CD8-positive, alpha-beta memory T cell (primary cell): ENCODE measurements at regions not wholly inside any gene's neighbourhood (a gene's known extent, or its start where the extent isn't known, plus 50 kb on each side); places are given as distances from the start of the nearest gene placed in this dataset.
"Not testable (repeated sequence)": the region's sequence is repeated elsewhere in the genome, so short reads cannot be mapped to it uniquely, and the experiment has no call there.

ENCODE experiments used
- CTCF ChIA-PET: fragments of 350-600 bp; sonication (Branson Sonifier 250); formaldehyde crosslinking; loops from one replicate; lab custom pipeline; 2021; ENCODE audit warnings: antibody characterized with exemption; lab: Charles Lee
- POLR2A ChIA-PET: fragments of 350-600 bp; sonication (Branson Sonifier 250); formaldehyde crosslinking; loops from one replicate; lab custom pipeline; 2021; ENCODE audit warnings: antibody characterized with exemption; lab: Charles Lee
- DNase-seq, 5 donors: peaks; one replicate each; pipeline versions ENCODE4 v3.0.0 to v3.0.0-alpha.2; 2020 to 2022; ENCODE audit warnings: mixed read lengths in 1 of 5
- H3K27ac ChIP-seq: one replicate; pipeline ENCODE4 v1.7.0; 2013; ENCODE audit warnings: low read depth, mild to moderate bottlenecking, low read length, moderate library complexity
- H3K27me3 ChIP-seq: 2 replicates; pipeline ENCODE4 v1.7.0; 2013; ENCODE audit warnings: low read length, mild to moderate bottlenecking; ENCODE audit not compliant: insufficient read depth, poor library complexity, severe bottlenecking
- H3K36me3 ChIP-seq: 2 replicates; pipeline ENCODE4 v1.7.0; 2013; ENCODE audit warnings: mild to moderate bottlenecking, low read length, moderate library complexity; ENCODE audit not compliant: insufficient read depth
- H3K4me1 ChIP-seq: 2 replicates; pipeline ENCODE4 v1.7.0; 2013; ENCODE audit warnings: mild to moderate bottlenecking, low read length, moderate library complexity; ENCODE audit not compliant: insufficient read depth
- H3K4me3 ChIP-seq: 2 replicates; pipeline ENCODE4 v1.7.0; 2013; ENCODE audit warnings: mild to moderate bottlenecking, low read length
- H3K9me3 ChIP-seq: 2 replicates; pipeline ENCODE4 v1.7.0; 2013; ENCODE audit warnings: mild to moderate bottlenecking, low read length
- H3K27ac Mint-ChIP-seq, 8 donors: one replicate each; pipeline ENCODE4 v1.8.0; 2020 to 2021; ENCODE audit warnings: mixed read lengths in 8 of 8, mild to moderate bottlenecking in 6 of 8, inconsistent platforms in 3 of 8, moderate library complexity in 3 of 8
- H3K27me3 Mint-ChIP-seq, 2 donors: one replicate each; pipeline ENCODE4 v1.8.0; 2020 to 2021; ENCODE audit warnings: mixed read lengths in 2 of 2, mild to moderate bottlenecking in 1 of 2, moderate library complexity in 1 of 2
- H3K36me3 Mint-ChIP-seq, 3 donors: one replicate each; pipeline ENCODE4 v1.8.0; 2020 to 2021; ENCODE audit warnings: mixed read lengths in 3 of 3, inconsistent platforms in 1 of 3, mild to moderate bottlenecking in 1 of 3
- H3K4me1 Mint-ChIP-seq, 3 donors: one replicate each; pipeline ENCODE4 v1.8.0; 2020 to 2021; ENCODE audit warnings: mixed read lengths in 3 of 3, inconsistent platforms in 1 of 3, mild to moderate bottlenecking in 1 of 3
- H3K4me3 Mint-ChIP-seq, 7 donors: one replicate each; pipeline ENCODE4 v1.8.0; 2020 to 2021; ENCODE audit warnings: mixed read lengths in 7 of 7, mild to moderate bottlenecking in 6 of 7, moderate library complexity in 4 of 7, inconsistent platforms in 2 of 7
- H3K9me3 Mint-ChIP-seq, 5 donors: one replicate each; pipeline ENCODE4 v1.8.0; 2020 to 2022; ENCODE audit warnings: mixed read lengths in 5 of 5, mild to moderate bottlenecking in 3 of 5, moderate library complexity in 2 of 5, inconsistent platforms in 1 of 5

DNA sequence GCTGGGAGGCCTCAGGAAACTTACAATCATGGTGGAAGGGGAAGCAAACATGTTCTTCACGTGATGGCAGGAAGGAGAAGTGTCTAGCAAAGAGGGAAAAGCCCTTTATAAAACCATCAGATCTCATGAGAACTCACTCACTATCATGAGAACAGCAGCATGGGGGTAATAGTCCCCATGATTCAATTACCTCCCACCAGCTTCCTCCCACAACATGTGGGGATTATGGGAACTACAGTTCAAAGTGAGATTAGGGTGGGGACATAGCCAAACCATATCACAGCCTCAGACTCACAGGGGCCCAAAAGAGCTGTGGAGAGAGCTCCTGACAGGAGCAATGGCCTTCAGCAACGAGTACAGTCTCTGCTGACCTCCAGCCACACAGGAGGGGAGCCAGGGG, 151.4 kb downstream of the GXYLT1 start:
- CTCF ChIA-PET, result no interaction called here

DNA sequence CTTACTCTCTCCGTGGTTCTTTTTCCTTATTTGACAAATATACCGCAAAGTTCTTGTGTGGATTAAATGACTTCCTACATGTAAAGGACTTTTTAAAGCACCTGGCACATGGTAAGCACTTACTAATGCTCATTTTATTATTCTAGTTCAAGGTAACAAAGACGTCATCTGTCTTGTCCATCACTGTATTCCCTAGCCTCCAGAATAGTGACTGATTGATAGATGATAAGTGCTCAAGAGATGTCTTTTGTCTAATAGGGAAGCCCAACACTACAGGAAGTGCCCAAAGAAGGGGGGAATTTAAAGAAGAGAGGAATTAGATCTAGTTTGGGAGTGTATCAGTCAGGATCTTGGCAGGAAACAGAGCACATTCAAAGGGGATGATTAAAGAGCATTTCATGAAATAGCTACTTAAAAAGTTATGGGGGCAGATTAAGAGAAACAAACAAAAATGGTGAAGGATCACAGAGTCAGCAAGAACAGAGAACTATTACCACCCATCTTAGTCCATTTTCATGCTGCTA, 151.9 kb downstream of the GXYLT1 start:
- peaks cover 6 to 7% of the 10 kb centered on the region in 2 donors for H3K27me3 Mint-ChIP-seq
- no peaks in the 10 kb centered on the region for H3K36me3 ChIP-seq
- no peaks in the 10 kb centered on the region for H3K36me3 Mint-ChIP-seq
- no peaks in the 10 kb centered on the region for H3K4me1 Mint-ChIP-seq
- no peak overlapping the region for H3K27ac ChIP-seq
- no peaks in the 10 kb centered on the region for H3K9me3 Mint-ChIP-seq
- ChIA-PET POLR2A (no interaction called here), CTCF (no interaction called here)
- no peaks in the 10 kb centered on the region for H3K4me1 ChIP-seq
- no peak for DNase-seq
- no peak overlapping the region for H3K4me3 ChIP-seq
- H3K9me3 ChIP-seq, result no peaks in the 10 kb centered on the region
- no peaks in the 10 kb centered on the region for H3K27me3 ChIP-seq
- H3K27ac Mint-ChIP-seq, result no peak overlapping the region
- H3K4me3 Mint-ChIP-seq, result no peak overlapping the region

More for the DNA sequence above, 151.4 kb downstream of the GXYLT1 start:
- H3K27me3 Mint-ChIP-seq, result peaks cover 6 to 12% of the 10 kb centered on the region in 2 donors
- no peak for DNase-seq
- H3K4me1 Mint-ChIP-seq, result no peaks in the 10 kb centered on the region
- no peaks in the 10 kb centered on the region for H3K27me3 ChIP-seq
- no peak overlapping the region for H3K27ac Mint-ChIP-seq
- POLR2A ChIA-PET, result no interaction called here
- no peaks in the 10 kb centered on the region for H3K9me3 ChIP-seq
- H3K36me3 ChIP-seq, result no peaks in the 10 kb centered on the region
- no peaks in the 10 kb centered on the region for H3K36me3 Mint-ChIP-seq
- H3K4me3 Mint-ChIP-seq, result no peak overlapping the region
- no peak overlapping the region for H3K27ac ChIP-seq
- H3K9me3 Mint-ChIP-seq, result no peaks in the 10 kb centered on the region
- H3K4me3 ChIP-seq, result no peak overlapping the region
- H3K4me1 ChIP-seq, result no peaks in the 10 kb centered on the region

DNA sequence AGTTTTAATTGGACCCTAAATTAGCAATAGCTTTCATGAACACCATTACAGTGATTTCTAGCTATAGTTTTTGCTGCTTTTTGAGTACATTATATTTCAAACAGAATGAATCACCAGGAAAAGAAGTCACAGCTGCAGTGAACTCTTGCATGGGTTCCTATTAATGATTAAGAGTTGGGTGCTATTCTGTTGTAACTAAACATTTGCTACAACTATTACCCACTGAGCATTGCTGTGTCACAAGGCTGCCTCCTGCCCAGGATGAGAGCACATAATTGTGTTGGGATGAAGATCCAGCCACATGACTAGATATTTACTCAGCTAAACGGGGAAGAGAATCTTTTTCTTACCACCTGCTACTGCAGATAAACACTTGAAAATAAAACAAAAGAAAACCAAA, 152.7 kb downstream of the GXYLT1 start:
- no peaks in the 10 kb centered on the region for H3K27me3 ChIP-seq
- H3K27ac ChIP-seq, result no peak overlapping the region
- Mint-ChIP-seq H3K4me3 (no peak overlapping the region), H3K36me3 (peaks cover 0 to 2% (median 0%) of the 10 kb centered on the region in 3 donors), H3K4me1 (no peaks in the 10 kb centered on the region), H3K27me3 (peaks cover 3 to 6% of the 10 kb centered on the region in 2 donors), H3K9me3 (peaks cover 0 to 1% (median 0%) of the 10 kb centered on the region in 5 donors), H3K27ac (no peak overlapping the region)
- H3K4me1 ChIP-seq, result no peaks in the 10 kb centered on the region
- no peaks in the 10 kb centered on the region for H3K9me3 ChIP-seq
- no peak for DNase-seq
- ChIA-PET CTCF (no interaction called here), POLR2A (no interaction called here)
- no peak overlapping the region for H3K4me3 ChIP-seq
- no peaks in the 10 kb centered on the region for H3K36me3 ChIP-seq

DNA sequence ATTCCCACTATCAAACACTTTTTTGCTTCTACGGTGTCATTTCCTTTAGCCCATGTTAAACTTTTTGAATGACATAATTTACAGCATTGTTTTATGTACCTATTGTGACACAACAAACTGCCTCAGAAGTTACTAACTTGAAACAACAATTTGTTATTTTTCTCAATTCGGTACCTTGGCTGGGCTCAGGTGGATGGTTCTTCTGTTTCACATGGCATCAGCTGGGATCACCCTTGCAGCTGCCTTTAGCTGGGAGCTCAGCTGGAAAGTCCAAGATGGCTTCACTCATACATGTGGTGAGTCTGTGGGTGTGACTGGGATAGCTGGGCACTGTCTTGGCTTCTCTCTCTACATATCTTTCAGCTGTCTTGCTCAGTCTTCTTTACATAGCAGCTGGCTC, 156.0 kb downstream of the GXYLT1 start:
- no peak overlapping the region for H3K4me3 Mint-ChIP-seq
- CTCF ChIA-PET, result no interaction called here
- H3K9me3 ChIP-seq, result no peaks in the 10 kb centered on the region
- no peak overlapping the region for H3K4me3 ChIP-seq
- no peaks in the 10 kb centered on the region for H3K4me1 ChIP-seq
- no peaks in the 10 kb centered on the region for H3K4me1 Mint-ChIP-seq
- POLR2A ChIA-PET, result no interaction called here
- no peak for DNase-seq
- peaks cover 0 to 2% (median 0%) of the 10 kb centered on the region in 3 donors for H3K36me3 Mint-ChIP-seq
- H3K27ac Mint-ChIP-seq, result no peak overlapping the region
- H3K27me3 ChIP-seq, result no peaks in the 10 kb centered on the region
- no peaks in the 10 kb centered on the region for H3K36me3 ChIP-seq
- peaks cover 0 to 4% (median 1%) of the 10 kb centered on the region in 5 donors for H3K9me3 Mint-ChIP-seq
- H3K27ac ChIP-seq, result no peak overlapping the region
- peaks cover 4 to 10% of the 10 kb centered on the region in 2 donors for H3K27me3 Mint-ChIP-seq

DNA sequence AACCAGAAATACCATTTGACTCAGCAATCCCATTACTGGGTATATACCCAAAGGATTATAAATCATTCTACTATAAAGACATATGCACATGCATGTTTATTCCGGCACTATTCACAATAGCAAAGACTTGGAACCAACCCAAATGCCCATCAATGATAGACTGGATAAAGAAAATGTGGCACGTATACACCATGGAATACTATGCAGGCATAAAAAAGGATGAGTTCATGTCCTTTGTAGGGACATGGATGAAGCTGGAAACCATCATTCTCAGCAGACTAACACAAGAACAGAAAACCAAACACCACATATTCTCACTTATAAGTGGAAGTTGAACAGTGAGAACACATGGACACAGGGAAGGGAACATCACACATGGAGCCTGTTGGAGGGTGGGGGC, 158.2 kb downstream of the GXYLT1 start:
- CTCF ChIA-PET, H3K9me3 Mint-ChIP-seq, H3K4me1 ChIP-seq, H3K4me1 Mint-ChIP-seq, H3K27ac ChIP-seq, H3K9me3 ChIP-seq, H3K27me3 ChIP-seq, H3K36me3 Mint-ChIP-seq, H3K4me3 Mint-ChIP-seq, H3K4me3 ChIP-seq, H3K27ac Mint-ChIP-seq, H3K36me3 ChIP-seq, DNase-seq, POLR2A ChIA-PET: not testable (repeated sequence)
- peaks cover 9 to 30% of the 10 kb centered on the region in 2 donors for H3K27me3 Mint-ChIP-seq

DNA sequence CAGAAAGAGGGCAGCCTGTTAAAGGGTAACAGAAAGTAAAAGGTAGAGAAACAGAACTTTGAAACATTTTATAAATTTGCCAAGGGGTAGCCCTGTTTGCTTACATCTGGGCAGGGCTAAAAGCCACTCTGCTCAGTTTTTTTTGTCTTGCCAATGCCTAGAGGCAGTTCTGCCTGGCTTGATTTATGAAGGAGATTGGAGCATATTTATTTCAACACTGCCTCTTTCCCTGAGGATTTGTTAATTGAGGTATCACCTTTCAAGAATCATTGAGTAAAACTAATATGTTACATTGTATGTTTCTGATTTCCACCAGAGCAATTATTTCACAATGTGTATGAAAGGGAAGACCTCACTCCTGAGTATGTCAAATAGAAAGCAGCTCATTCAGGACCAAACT, 160.8 kb downstream of the GXYLT1 start:
- H3K27me3 ChIP-seq, result no peaks in the 10 kb centered on the region
- ChIA-PET CTCF (no interaction called here), POLR2A (no interaction called here)
- no peaks in the 10 kb centered on the region for H3K4me1 Mint-ChIP-seq
- H3K9me3 Mint-ChIP-seq, result peaks cover 0 to 4% (median 3%) of the 10 kb centered on the region in 5 donors
- no peaks in the 10 kb centered on the region for H3K4me1 ChIP-seq
- H3K4me3 Mint-ChIP-seq, result no peak overlapping the region
- DNase-seq, result no peak
- H3K27ac ChIP-seq, result no peak overlapping the region
- H3K9me3 ChIP-seq, result no peaks in the 10 kb centered on the region
- no peak overlapping the region for H3K27ac Mint-ChIP-seq
- peaks cover 0 to 2% (median 0%) of the 10 kb centered on the region in 3 donors for H3K36me3 Mint-ChIP-seq
- H3K36me3 ChIP-seq, result no peaks in the 10 kb centered on the region
- peaks cover 10 to 40% of the 10 kb centered on the region in 2 donors for H3K27me3 Mint-ChIP-seq
- no peak overlapping the region for H3K4me3 ChIP-seq

DNA sequence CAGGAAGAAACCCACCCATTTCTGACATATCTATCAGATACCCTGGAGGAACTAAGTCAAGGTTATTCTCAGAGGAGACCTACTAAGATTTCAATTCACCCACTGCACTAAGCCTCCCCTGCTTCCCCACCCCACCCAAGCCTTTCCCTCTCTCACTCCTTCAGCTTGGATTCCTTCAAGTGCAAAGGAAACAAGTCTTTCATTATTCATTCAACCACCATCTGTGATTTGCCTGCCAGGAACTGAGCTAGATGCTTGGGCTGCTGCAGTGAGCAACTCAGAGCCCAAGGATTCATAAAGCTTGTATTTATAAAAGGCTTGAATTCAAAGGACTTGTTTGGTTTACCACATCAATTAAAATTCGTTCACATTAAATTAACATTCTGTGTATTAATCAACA, 161.3 kb downstream of the GXYLT1 start:
- H3K4me1 Mint-ChIP-seq, result no peaks in the 10 kb centered on the region
- H3K9me3 ChIP-seq, result no peaks in the 10 kb centered on the region
- H3K27ac ChIP-seq, result no peak overlapping the region
- peaks cover 0 to 2% (median 0%) of the 10 kb centered on the region in 3 donors for H3K36me3 Mint-ChIP-seq
- no peaks in the 10 kb centered on the region for H3K4me1 ChIP-seq
- H3K36me3 ChIP-seq, result no peaks in the 10 kb centered on the region
- H3K27me3 Mint-ChIP-seq, result peaks cover 10 to 40% of the 10 kb centered on the region in 2 donors
- ChIA-PET POLR2A (no interaction called here), CTCF (no interaction called here)
- DNase-seq, result no peak
- H3K27ac Mint-ChIP-seq, result no peak overlapping the region
- no peak overlapping the region for H3K4me3 ChIP-seq
- H3K9me3 Mint-ChIP-seq, result peaks cover 0 to 4% (median 3%) of the 10 kb centered on the region in 5 donors
- H3K4me3 Mint-ChIP-seq, result no peak overlapping the region
- no peaks in the 10 kb centered on the region for H3K27me3 ChIP-seq

DNA sequence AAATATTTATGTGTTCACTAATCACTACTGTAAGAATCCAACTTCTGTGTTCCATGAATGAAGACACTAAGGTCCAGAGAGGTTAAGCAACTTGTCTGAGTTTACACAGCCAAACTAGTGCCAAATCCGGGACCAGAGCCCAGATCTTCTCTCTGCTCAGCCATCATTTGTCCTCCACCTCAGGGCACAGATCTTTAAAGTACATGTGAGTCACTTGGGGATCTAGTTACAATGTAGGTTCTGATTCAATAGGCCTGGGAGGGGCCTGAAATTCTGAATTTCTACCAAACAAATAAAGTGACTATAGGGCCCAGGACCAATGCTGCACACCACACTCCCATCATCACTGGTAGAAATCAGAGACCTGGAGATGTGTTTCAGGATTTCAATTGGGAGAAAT, 162.9 kb downstream of the GXYLT1 start:
- ChIA-PET POLR2A (no interaction called here), CTCF (no interaction called here)
- Mint-ChIP-seq H3K4me3 (no peak overlapping the region), H3K36me3 (no peaks in the 10 kb centered on the region), H3K27me3 (peaks cover 10 to 40% of the 10 kb centered on the region in 2 donors), H3K4me1 (no peaks in the 10 kb centered on the region), H3K9me3 (peaks cover 0 to 6% (median 3%) of the 10 kb centered on the region in 5 donors), H3K27ac (no peak overlapping the region)
- Histone ChIP-seq H3K27me3 (no peaks in the 10 kb centered on the region), H3K4me1 (no peaks in the 10 kb centered on the region), H3K4me3 (no peak overlapping the region), H3K36me3 (no peaks in the 10 kb centered on the region), H3K27ac (no peak overlapping the region), H3K9me3 (no peaks in the 10 kb centered on the region)
- DNase-seq, result no peak
